ENCODE measurements at regions not wholly inside any gene's neighbourhood (a gene's known extent, or its start where the extent isn't known, plus 50 kb on each side); places are given as distances from the start of the nearest gene placed in this dataset.
"Not testable (repeated sequence)": the region's sequence is repeated elsewhere in the genome, so short reads cannot be mapped to it uniquely, and the experiment has no call there.

- BruUV-seq (replicated peaks); H3K4me2 ChIP-seq (ENCODE audit: control insufficient read depth, insufficient read depth); in situ Hi-C loops (cut with MboI); H3K9me3 ChIP-seq (replicated peaks; ENCODE audit: control insufficient read depth, insufficient read depth, low read length); intact Hi-C loops (cut with micrococcal nuclease; ENCODE audit: unreplicated experiment); H3K27ac ChIP-seq (ENCODE audit: control insufficient read depth, insufficient read depth); CTCF ChIA-PET; ATAC-seq; H3K79me2 ChIP-seq (ENCODE audit: control insufficient read depth, insufficient read depth, low read length); RAD21 ChIA-PET (ENCODE audit: unreplicated experiment); H3K36me3 ChIP-seq (ENCODE audit: control insufficient read depth in 2 of 2, insufficient read depth in 2 of 2, low read length in 1 of 2); H3K4me3 ChIP-seq; FAIRE-seq; H4K20me1 ChIP-seq (ENCODE audit: control insufficient read depth, insufficient read depth); SMC1A ChIA-PET (ENCODE audit: uncharacterized antibody, unreplicated experiment); H3K27me3 ChIP-seq (replicated peaks in 1 of 2; ENCODE audit: control insufficient read depth in 2 of 2, insufficient read depth in 2 of 2, low read length in 1 of 2); H3K9ac ChIP-seq (ENCODE audit: control insufficient read depth, insufficient read depth, low read length); POLR2A ChIA-PET; H3K4me1 ChIP-seq (ENCODE audit: control insufficient read depth, insufficient read depth, low read length); H2AFZ ChIP-seq (ENCODE audit: control insufficient read depth, low read depth, low read length); DNase-seq (ENCODE audit: low read depth, low spot score): not testable (repeated sequence)
- 45% methylated on average over 3 of the region's 3 CpGs for WGBS (ENCODE audit: insufficient coverage, insufficient replicate concordance, low lambda C conversion rate, missing lambda C conversion rate)
Observed at GRCh38 chr9:81013191-81013590, 676.2 kb downstream of the TLE1 start.

GRCh38 chr9:81002906-81003305 is 686.4 kb downstream of the TLE1 start:
- H3K79me2 ChIP-seq (ENCODE audit: control insufficient read depth, insufficient read depth, low read length), result no peaks in the 10 kb centered on the region
- CTCF ChIA-PET, result no interaction called here
- no peak overlapping the region for H3K4me2 ChIP-seq (ENCODE audit: control insufficient read depth, insufficient read depth)
- H3K27me3 ChIP-seq (replicated peaks in 1 of 2; ENCODE audit: control insufficient read depth in 2 of 2, insufficient read depth in 2 of 2, low read length in 1 of 2), result no peaks in the 10 kb centered on the region
- BruUV-seq (replicated peaks), result no TSS peak
- no peaks in the 10 kb centered on the region for H3K4me1 ChIP-seq (ENCODE audit: control insufficient read depth, insufficient read depth, low read length)
- ATAC-seq (no peak), FAIRE-seq (no peak), DNase-seq (ENCODE audit: low read depth, low spot score) (no peak)
- no peaks in the 10 kb centered on the region for H3K9me3 ChIP-seq (replicated peaks; ENCODE audit: control insufficient read depth, insufficient read depth, low read length)
- H3K9ac ChIP-seq (ENCODE audit: control insufficient read depth, insufficient read depth, low read length), result no peak overlapping the region
- H3K36me3 ChIP-seq (ENCODE audit: control insufficient read depth in 2 of 2, insufficient read depth in 2 of 2, low read length in 1 of 2), result no peaks in the 10 kb centered on the region
- RAD21 ChIA-PET (ENCODE audit: unreplicated experiment), result no interaction called here
- no peak overlapping the region for H3K4me3 ChIP-seq
- intact Hi-C loops (cut with micrococcal nuclease; ENCODE audit: unreplicated experiment), result no loop called here
- POLR2A ChIA-PET, result no interaction called here
- SMC1A ChIA-PET (ENCODE audit: uncharacterized antibody, unreplicated experiment), result no interaction called here
- in situ Hi-C loops (cut with MboI), result no loop called here
- H3K27ac ChIP-seq (ENCODE audit: control insufficient read depth, insufficient read depth), result no peak overlapping the region
- H4K20me1 ChIP-seq (ENCODE audit: control insufficient read depth, insufficient read depth), result no peaks in the 10 kb centered on the region
- no peak overlapping the region for H2AFZ ChIP-seq (ENCODE audit: control insufficient read depth, low read depth, low read length)
- TF ChIP-seq KLF5 (IDR thresholded peaks at IDR 0.05; ENCODE audit: partially characterized antibody), result no peak
- no peak for TF ChIP-seq ZBTB40 (IDR thresholded peaks at IDR 0.05; ENCODE audit: borderline replicate concordance)
- TF ChIP-seq ZBTB33 (IDR thresholded peaks at IDR 0.05), result no peak
- no peak for TF ChIP-seq SRF (IDR thresholded peaks at IDR 0.05; ENCODE audit: low read depth in 2 of 2, low read length in 2 of 2)
- no peak for TF ChIP-seq HDGF (IDR thresholded peaks at IDR 0.05)
- no peak for TF ChIP-seq MEF2A (IDR thresholded peaks at IDR 0.05; ENCODE audit: insufficient read depth, low read depth, low read length)
- TF ChIP-seq EP300 (IDR thresholded peaks at IDR 0.05; ENCODE audit: borderline replicate concordance in 1 of 2, control insufficient read depth in 1 of 2, low read depth in 2 of 2, low read length in 2 of 2), result no peak
- no peak for TF ChIP-seq TCF7 (IDR thresholded peaks at IDR 0.05; ENCODE audit: borderline replicate concordance)
- TF ChIP-seq IKZF2 (IDR thresholded peaks at IDR 0.05), result no peak
- TF ChIP-seq ZNF622 (IDR thresholded peaks at IDR 0.05), result no peak
- TF ChIP-seq SIX5 (IDR thresholded peaks at IDR 0.05; ENCODE audit: low read depth, low read length, severe bottlenecking), result no peak
- no peak for TF ChIP-seq MAX (IDR thresholded peaks at IDR 0.05; ENCODE audit: low read depth, low read length)
- no peak for TF ChIP-seq SIN3A (IDR thresholded peaks at IDR 0.05; ENCODE audit: low read depth, low read length)
- TF ChIP-seq ZNF217 (IDR thresholded peaks at IDR 0.05), result no peak

Measured in GM12878 (cell line).